ENCODE measurements at regions not wholly inside any gene's neighbourhood (a gene's known extent, or its start where the extent isn't known, plus 50 kb on each side); places are given as distances from the start of the nearest gene placed in this dataset.

DNA sequence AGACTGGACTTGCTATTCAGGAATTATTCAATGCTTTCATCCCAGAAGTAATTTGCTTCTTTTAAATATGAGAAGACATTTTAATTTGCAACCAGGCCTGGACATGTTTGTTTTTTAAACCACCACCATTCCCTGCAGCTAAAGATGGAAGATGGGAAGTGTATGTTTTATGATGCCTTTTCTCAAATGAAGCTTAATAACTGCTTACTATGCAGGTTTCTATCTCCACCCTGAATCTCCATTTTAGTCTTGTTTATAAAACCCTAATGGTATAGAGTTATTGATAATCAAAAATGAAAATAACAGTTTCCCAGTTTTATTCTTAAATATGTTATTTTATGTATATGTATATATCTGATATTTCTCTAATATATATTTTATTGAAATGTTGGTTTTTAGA, 418.9 kb downstream of the C4orf33 start:
- TF ChIP-seq, protein P1, sequence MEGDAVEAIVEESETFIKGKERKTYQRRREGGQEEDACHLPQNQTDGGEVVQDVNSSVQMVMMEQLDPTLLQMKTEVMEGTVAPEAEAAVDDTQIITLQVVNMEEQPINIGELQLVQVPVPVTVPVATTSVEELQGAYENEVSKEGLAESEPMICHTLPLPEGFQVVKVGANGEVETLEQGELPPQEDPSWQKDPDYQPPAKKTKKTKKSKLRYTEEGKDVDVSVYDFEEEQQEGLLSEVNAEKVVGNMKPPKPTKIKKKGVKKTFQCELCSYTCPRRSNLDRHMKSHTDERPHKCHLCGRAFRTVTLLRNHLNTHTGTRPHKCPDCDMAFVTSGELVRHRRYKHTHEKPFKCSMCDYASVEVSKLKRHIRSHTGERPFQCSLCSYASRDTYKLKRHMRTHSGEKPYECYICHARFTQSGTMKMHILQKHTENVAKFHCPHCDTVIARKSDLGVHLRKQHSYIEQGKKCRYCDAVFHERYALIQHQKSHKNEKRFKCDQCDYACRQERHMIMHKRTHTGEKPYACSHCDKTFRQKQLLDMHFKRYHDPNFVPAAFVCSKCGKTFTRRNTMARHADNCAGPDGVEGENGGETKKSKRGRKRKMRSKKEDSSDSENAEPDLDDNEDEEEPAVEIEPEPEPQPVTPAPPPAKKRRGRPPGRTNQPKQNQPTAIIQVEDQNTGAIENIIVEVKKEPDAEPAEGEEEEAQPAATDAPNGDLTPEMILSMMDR (IDR thresholded peaks at IDR 0.05; ENCODE audit: poor library complexity, severe bottlenecking), result no peak
- TF ChIP-seq EZH2 (IDR thresholded peaks at IDR 0.05; ENCODE audit: borderline replicate concordance, insufficient read depth, low read length, poor library complexity, severe bottlenecking) (no peak), POLR2AphosphoS5 (IDR thresholded peaks at IDR 0.05) (no peak)

Data from neural cell (in vitro differentiated cells).